Endothelial cell of umbilical vein (primary cell): ENCODE measurements at regions not wholly inside any gene's neighbourhood (a gene's known extent, or its start where the extent isn't known, plus 50 kb on each side); places are given as distances from the start of the nearest gene placed in this dataset.
A peak's percentile ranks its signal among the peaks of the same experiment; 100 is the strongest.

Source experiments
- BruUV-seq: library from RNA; stranded (reverse); fragments of 400-500 nt; replicated peaks from 2 replicates; lab custom pipeline; 2021; lab: Mats Ljungman, UMichigan
- CTCF ChIA-PET: fragments of 300-600, 350-600 bp; sonication (Branson Sonifier 250); formaldehyde crosslinking; loops from one replicate; lab custom pipeline; 2021; ENCODE audit warnings: antibody characterized with exemption, inconsistent platforms; lab: Charles Lee
- POLR2A ChIA-PET: fragments of 300-600, 350-600 bp; sonication (Branson Sonifier 250); formaldehyde crosslinking; loops from one replicate; lab custom pipeline; 2021; ENCODE audit warnings: antibody characterized with exemption, inconsistent platforms; lab: Charles Lee
- DNase-seq: peaks from one replicate; pipeline ENCODE4 v3.0.0-alpha.2; 2011; ENCODE audit warnings: low read depth, low spot score
- FAIRE-seq: peaks from 2 replicates; lab custom pipeline; 2011; peaks lifted over from hg19 to GRCh38; lab: Jason Lieb, UNC
- H2AFZ ChIP-seq: 2 replicates; pipeline ENCODE4 v1.6.0; 2012; ENCODE audit warnings: low read depth, low read length, control low read depth, inconsistent platforms
- H3K27ac ChIP-seq: 2 replicates; pipeline ENCODE4 v1.5.1; 2011; ENCODE audit warnings: low read depth, mild to moderate bottlenecking, control low read depth, low read length, moderate library complexity; ENCODE audit not compliant: insufficient read depth
- H3K27me3 ChIP-seq, 2 experiments: 2 replicates each; pipeline versions ENCODE4 v1.6.0 to v1.6.1; 2011; ENCODE audit warnings: low read length in 2 of 2, mixed read lengths in 1 of 2; ENCODE audit not compliant: control insufficient read depth in 2 of 2, insufficient read depth in 2 of 2
- H3K36me3 ChIP-seq, 2 experiments: 2 replicates in 1 of 2; 3 replicates in 1 of 2; pipeline ENCODE4 v1.5.1; 2011; ENCODE audit warnings: low read length in 2 of 2, mild to moderate bottlenecking in 1 of 2, moderate library complexity in 1 of 2; ENCODE audit not compliant: control insufficient read depth in 2 of 2, insufficient read depth in 2 of 2; ENCODE audit errors: extremely low read depth in 1 of 2
- H3K4me1 ChIP-seq: 3 replicates; pipeline ENCODE4 v1.5.1; 2011; ENCODE audit warnings: mild to moderate bottlenecking, low read length; ENCODE audit not compliant: control insufficient read depth, insufficient read depth; ENCODE audit errors: extremely low read depth
- H3K4me2 ChIP-seq: 2 replicates; pipeline ENCODE4 v1.6.1; 2011; ENCODE audit warnings: low read length, control low read depth, mixed read lengths; ENCODE audit not compliant: insufficient read depth
- H3K4me3 ChIP-seq, 3 experiments: fragments of 200-600 bp in 1 of 3; sonication (generic), shearing (Covaris generic) in 1 of 3; replicated peaks in 1 of 3; 2 replicates each; pipeline ENCODE4 v1.5.1; 2011 to 2016; ENCODE audit warnings: control low read depth in 3 of 3, low read length in 3 of 3, mild to moderate bottlenecking in 2 of 3, inconsistent platforms in 1 of 3, low read depth in 1 of 3, moderate library complexity in 1 of 3; ENCODE audit not compliant: insufficient read depth in 1 of 3
- H3K79me2 ChIP-seq: 2 replicates; pipeline ENCODE4 v1.6.0; 2012; ENCODE audit warnings: low read length, inconsistent platforms; ENCODE audit not compliant: control insufficient read depth, insufficient read depth
- H3K9ac ChIP-seq: replicated peaks from 2 replicates; pipeline ENCODE3; 2011; ENCODE audit warnings: low read length, control low read depth; ENCODE audit not compliant: insufficient read depth; ENCODE audit errors: extremely low read depth
- H3K9me1 ChIP-seq: replicated peaks from 3 replicates; pipeline ENCODE4 v1.6.0; 2011; ENCODE audit warnings: mild to moderate bottlenecking, low read length; ENCODE audit not compliant: control insufficient read depth, insufficient read depth; ENCODE audit errors: extremely low read depth
- H3K9me3 ChIP-seq: replicated peaks from 2 replicates; pipeline ENCODE4 v1.5.1; 2012; ENCODE audit warnings: low read length, inconsistent platforms; ENCODE audit not compliant: control insufficient read depth, insufficient read depth
- H4K20me1 ChIP-seq: replicated peaks from 2 replicates; pipeline ENCODE3; 2011; ENCODE audit warnings: mild to moderate bottlenecking, low read length; ENCODE audit not compliant: control insufficient read depth, insufficient read depth; ENCODE audit errors: extremely low read depth
- CTCF ChIP-seq, 2 donors: IDR thresholded peaks; 1 replicate in 1 of 2; 2 replicates in 1 of 2; pipeline ENCODE4 v1.5.1; 2011; ENCODE audit warnings: low read length in 2 of 2, mild to moderate bottlenecking in 2 of 2, moderate library complexity in 2 of 2, control low read depth in 1 of 2, inconsistent platforms in 1 of 2, low read depth in 1 of 2; ENCODE audit not compliant: insufficient read depth in 1 of 2; ENCODE audit errors: extremely low read depth in 1 of 2
- EZH2 ChIP-seq: IDR thresholded peaks from 2 replicates; pipeline ENCODE4 v1.6.1; 2012; ENCODE audit warnings: borderline replicate concordance, low read depth, mild to moderate bottlenecking, moderate library complexity, low read length, inconsistent platforms; ENCODE audit not compliant: severe bottlenecking
- FOS ChIP-seq: IDR thresholded peaks from 2 replicates; pipeline ENCODE4 v1.6.1; 2011; ENCODE audit warnings: mild to moderate bottlenecking, low read length, moderate library complexity, borderline replicate concordance; ENCODE audit not compliant: insufficient read depth
- GATA2 ChIP-seq: IDR thresholded peaks from 2 replicates; pipeline ENCODE4 v1.7.0; 2011; ENCODE audit warnings: low read depth, mild to moderate bottlenecking, moderate library complexity, mixed read lengths, low read length; ENCODE audit not compliant: insufficient read length, insufficient read depth
- JUN ChIP-seq: IDR thresholded peaks from 2 replicates; pipeline ENCODE4 v1.6.1; 2011; ENCODE audit warnings: borderline replicate concordance, low read depth; ENCODE audit not compliant: insufficient read length, insufficient read depth
- MAX ChIP-seq: IDR thresholded peaks from 2 replicates; pipeline ENCODE4 v1.6.1; 2011; ENCODE audit not compliant: insufficient read depth, insufficient read length
- MYC ChIP-seq: IDR thresholded peaks from one replicate; pipeline ENCODE4 v1.6.1; 2011; ENCODE audit warnings: mild to moderate bottlenecking, low read depth, low read length
- POLR2A ChIP-seq: IDR thresholded peaks from 2 replicates; pipeline ENCODE4 v1.6.1; 2012; ENCODE audit warnings: low read depth, mild to moderate bottlenecking, control low read depth, low read length
- POLR2AphosphoS5 ChIP-seq: IDR thresholded peaks from 2 replicates; pipeline ENCODE4 v1.6.1; 2012; ENCODE audit warnings: low read depth, mild to moderate bottlenecking, control low read depth, low read length, moderate library complexity; ENCODE audit not compliant: insufficient read depth
- dilution Hi-C: fragments of 300-500 bp; cut with MboI; formaldehyde crosslinking; loops from one replicate; pipeline ENCODE4 v1.15.0; 2019; ENCODE audit warnings: low sequenced_read_pairs; ENCODE audit not compliant: extremely low pct_ligation_motif_present
- intact Hi-C: fragments of 100-400 bp; cut with micrococcal nuclease; formaldehyde crosslinking; loops from one replicate; pipeline ENCODE4 v1.10.0; 2022

- Histone ChIP-seq H3K27me3 (no peaks in the 10 kb centered on the region), H3K4me1 (peaks cover 61% of the 10 kb centered on the region), H3K79me2 (no peaks in the 10 kb centered on the region), H3K9ac (peak overlapping the region; percentile 26), H3K9me1 (no peaks in the 10 kb centered on the region), H2AFZ (no peak overlapping the region), H3K36me3 (no peaks in the 10 kb centered on the region), H4K20me1 (no peaks in the 10 kb centered on the region), H3K27ac (peak overlapping the region; percentile 69), H3K4me3 (no peak overlapping the region), H3K4me2 (peak overlapping the region; percentile 20), H3K9me3 (no peaks in the 10 kb centered on the region)
- BruUV-seq, result no TSS peak
- no peak for TF ChIP-seq MAX
- no peak for TF ChIP-seq GATA2
- TF ChIP-seq MYC, result no peak
- TF ChIP-seq EZH2, result no peak
- no peak for TF ChIP-seq POLR2A
- no peak for TF ChIP-seq CTCF (IDR thresholded peaks at IDR 0.05; ENCODE audit: extremely low read depth in 1 of 2, insufficient read depth in 1 of 2, low read depth in 1 of 2, low read length in 2 of 2)
- no peak for TF ChIP-seq FOS
- no peak for TF ChIP-seq POLR2AphosphoS5
- TF ChIP-seq JUN, result no peak
- POLR2A ChIA-PET, result no interaction called here
- FAIRE-seq (no peak), DNase-seq (peak; percentile 34)
- dilution Hi-C loops, result no loop called here
- intact Hi-C loops, result no loop called here
- CTCF ChIA-PET, result interaction anchor here (1.7 kb wide), 1 partner anchor 79 kb away, joined by 4 read pairs; no protein-coding TSS in a partner anchor
Measured at GRCh38 chr3:98968347-98968746, 66.9 kb upstream of the DCBLD2 start.
